SK-N-SH treated with all-trans-retinoic acid at 6 μM for 48 hours (cell line): ENCODE measurements at regions not wholly inside any gene's neighbourhood (a gene's known extent, or its start where the extent isn't known, plus 50 kb on each side); places are given as distances from the start of the nearest gene placed in this dataset.

Experiments used
- ATAC-seq: fragments of 200-7000 bp; cut with Tn5 transposase; 3 replicates; pipeline ENCODE4 v1.9.1; 2020; ENCODE audit warnings: mild to moderate bottlenecking, moderate library complexity
- BACH2 ChIP-seq: fragments of 250-450 bp; sonication (Bioruptor Pico); IDR thresholded peaks from 2 replicates; pipeline ENCODE4 v1.9.0; 2021; ENCODE audit warnings: mild to moderate bottlenecking, borderline replicate concordance
- CSDC2 ChIP-seq: fragments of 250-450 bp; sonication (Bioruptor Pico); IDR thresholded peaks from 2 replicates; pipeline ENCODE4 v1.5.0; 2020; ENCODE audit warnings: mild to moderate bottlenecking, moderate library complexity
- ESRRG ChIP-seq: fragments of 250-450 bp; sonication (Bioruptor Pico); IDR thresholded peaks from 2 replicates; pipeline ENCODE4 v1.6.1; 2021; ENCODE audit warnings: mild to moderate bottlenecking
- GLIS3 ChIP-seq: fragments of 250-450 bp; sonication (Bioruptor Pico); IDR thresholded peaks from 2 replicates; pipeline ENCODE4 v1.5.0; 2020; ENCODE audit warnings: mild to moderate bottlenecking, moderate library complexity
- PPARA ChIP-seq: fragments of 250-450 bp; sonication (Bioruptor Pico); IDR thresholded peaks from 2 replicates; pipeline ENCODE4 v1.5.0; 2020; ENCODE audit warnings: mild to moderate bottlenecking, borderline replicate concordance
- RARB ChIP-seq: fragments of 250-450 bp; sonication (Bioruptor Pico); IDR thresholded peaks from 2 replicates; pipeline ENCODE4 v1.8.0; 2021; ENCODE audit warnings: mild to moderate bottlenecking, moderate library complexity
- SNAI2 ChIP-seq: fragments of 250-450 bp; sonication (Bioruptor Pico); IDR thresholded peaks from 2 replicates; pipeline ENCODE4 v1.5.0; 2020; ENCODE audit warnings: mild to moderate bottlenecking, moderate library complexity
- TCF4 ChIP-seq: fragments of 250-450 bp; sonication (Bioruptor Pico); IDR thresholded peaks from 2 replicates; pipeline ENCODE4 v1.8.0; 2021; ENCODE audit warnings: mild to moderate bottlenecking, moderate library complexity, borderline replicate concordance
- TOX ChIP-seq: fragments of 250-450 bp; sonication (Bioruptor Pico); IDR thresholded peaks from 2 replicates; pipeline ENCODE4 v1.8.0; 2021; ENCODE audit warnings: mild to moderate bottlenecking, moderate library complexity, borderline replicate concordance
- ZFP3 ChIP-seq: fragments of 250-450 bp; sonication (Bioruptor Pico); IDR thresholded peaks from 2 replicates; pipeline ENCODE4 v1.5.0; 2020; ENCODE audit warnings: mild to moderate bottlenecking, moderate library complexity
- ZFP30 ChIP-seq: fragments of 450-650 bp; formaldehyde crosslinking; IDR thresholded peaks from 2 replicates; pipeline ENCODE4 v1.5.0; 2022; ENCODE audit warnings: mild to moderate bottlenecking, moderate library complexity
- ZNF565 ChIP-seq: fragments of 450-650 bp; formaldehyde crosslinking; conservative IDR thresholded peaks from 2 replicates; pipeline ENCODE4 v1.5.0; 2020; ENCODE audit warnings: low read depth, mild to moderate bottlenecking, moderate library complexity
- ZNF8 ChIP-seq: fragments of 450-650 bp; formaldehyde crosslinking; IDR thresholded peaks from 2 replicates; pipeline ENCODE4 v1.5.0; 2020; ENCODE audit warnings: mild to moderate bottlenecking, moderate library complexity
- TF ChIP-seq, protein P1 (sequence below): fragments of 250-450 bp; sonication (Bioruptor Pico); IDR thresholded peaks from 2 replicates; pipeline ENCODE4 v1.8.0; 2021; ENCODE audit warnings: low read depth, mild to moderate bottlenecking, moderate library complexity, borderline replicate concordance
- TF ChIP-seq, protein P2 (sequence below): fragments of 250-450 bp; sonication (Bioruptor Pico); IDR thresholded peaks from 2 replicates; pipeline ENCODE4 v1.5.1; 2020; ENCODE audit warnings: low read depth, mild to moderate bottlenecking, moderate library complexity
- TF ChIP-seq, protein P3 (sequence below): fragments of 250-450 bp; sonication (Bioruptor Pico); IDR thresholded peaks from 2 replicates; pipeline ENCODE4 v1.5.1; 2021; ENCODE audit warnings: mild to moderate bottlenecking, moderate library complexity
- TF ChIP-seq, protein P4 (sequence below): fragments of 250-450 bp; sonication (Bioruptor Pico); IDR thresholded peaks from 2 replicates; pipeline ENCODE4 v1.8.0; 2020; ENCODE audit warnings: mild to moderate bottlenecking, moderate library complexity, borderline replicate concordance
- TF ChIP-seq, protein P5 (sequence below): fragments of 250-450 bp; sonication (Bioruptor Pico); IDR thresholded peaks from 2 replicates; pipeline ENCODE4 v1.5.0; 2020; ENCODE audit warnings: mild to moderate bottlenecking, moderate library complexity

DNA sequence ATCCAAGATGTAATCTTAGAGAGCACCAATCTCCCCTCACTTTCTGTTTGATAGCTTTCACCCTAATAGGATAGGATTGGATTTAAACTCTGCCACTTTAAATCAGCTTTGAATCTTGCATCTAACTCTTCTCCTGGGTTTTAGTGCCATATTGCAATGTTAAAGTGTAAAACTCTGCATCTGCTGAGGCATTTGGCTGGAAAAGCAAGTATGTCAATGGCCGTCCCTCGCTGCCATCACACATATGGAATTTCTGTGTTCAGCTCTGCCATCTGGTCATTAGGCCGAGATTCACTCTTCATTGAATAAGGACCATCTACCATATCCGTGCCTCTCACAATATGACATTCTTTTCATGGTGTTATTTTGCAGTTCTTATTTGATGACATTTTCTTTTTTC is 728.1 kb upstream of the PIK3C3 start (continued):
- no peak for TF ChIP-seq TCF4 (CRISPR knock-in tag)
- TF ChIP-seq, protein P1, sequence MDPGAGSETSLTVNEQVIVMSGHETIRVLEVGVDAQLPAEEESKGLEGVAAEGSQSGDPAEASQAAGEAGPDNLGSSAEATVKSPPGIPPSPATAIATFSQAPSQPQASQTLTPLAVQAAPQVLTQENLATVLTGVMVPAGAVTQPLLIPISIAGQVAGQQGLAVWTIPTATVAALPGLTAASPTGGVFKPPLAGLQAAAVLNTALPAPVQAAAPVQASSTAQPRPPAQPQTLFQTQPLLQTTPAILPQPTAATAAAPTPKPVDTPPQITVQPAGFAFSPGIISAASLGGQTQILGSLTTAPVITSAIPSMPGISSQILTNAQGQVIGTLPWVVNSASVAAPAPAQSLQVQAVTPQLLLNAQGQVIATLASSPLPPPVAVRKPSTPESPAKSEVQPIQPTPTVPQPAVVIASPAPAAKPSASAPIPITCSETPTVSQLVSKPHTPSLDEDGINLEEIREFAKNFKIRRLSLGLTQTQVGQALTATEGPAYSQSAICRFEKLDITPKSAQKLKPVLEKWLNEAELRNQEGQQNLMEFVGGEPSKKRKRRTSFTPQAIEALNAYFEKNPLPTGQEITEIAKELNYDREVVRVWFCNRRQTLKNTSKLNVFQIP (CRISPR knock-in tag), result no peak
- no peak for TF ChIP-seq GLIS3

DNA sequence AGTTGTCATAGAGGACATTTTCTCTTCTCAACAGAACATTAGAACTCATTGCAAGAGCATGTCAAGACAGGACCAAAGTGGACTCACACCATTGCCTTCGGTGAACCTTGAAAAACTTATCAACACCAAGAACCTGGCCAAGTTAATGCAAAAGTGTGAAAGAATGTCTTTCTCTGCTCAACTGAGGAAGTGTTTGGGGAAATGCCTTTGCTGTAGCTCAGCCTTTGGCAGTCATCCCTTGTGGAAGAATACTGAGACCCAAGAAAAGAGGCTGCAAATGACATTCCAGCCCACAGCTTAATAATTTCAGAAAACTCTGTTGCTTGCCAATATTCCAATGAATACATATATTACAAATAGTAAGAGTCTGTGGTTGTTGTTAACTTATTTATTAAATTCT is 728.8 kb upstream of the PIK3C3 start:
- TF ChIP-seq PPARA, result no peak
- ATAC-seq, result no peak

DNA sequence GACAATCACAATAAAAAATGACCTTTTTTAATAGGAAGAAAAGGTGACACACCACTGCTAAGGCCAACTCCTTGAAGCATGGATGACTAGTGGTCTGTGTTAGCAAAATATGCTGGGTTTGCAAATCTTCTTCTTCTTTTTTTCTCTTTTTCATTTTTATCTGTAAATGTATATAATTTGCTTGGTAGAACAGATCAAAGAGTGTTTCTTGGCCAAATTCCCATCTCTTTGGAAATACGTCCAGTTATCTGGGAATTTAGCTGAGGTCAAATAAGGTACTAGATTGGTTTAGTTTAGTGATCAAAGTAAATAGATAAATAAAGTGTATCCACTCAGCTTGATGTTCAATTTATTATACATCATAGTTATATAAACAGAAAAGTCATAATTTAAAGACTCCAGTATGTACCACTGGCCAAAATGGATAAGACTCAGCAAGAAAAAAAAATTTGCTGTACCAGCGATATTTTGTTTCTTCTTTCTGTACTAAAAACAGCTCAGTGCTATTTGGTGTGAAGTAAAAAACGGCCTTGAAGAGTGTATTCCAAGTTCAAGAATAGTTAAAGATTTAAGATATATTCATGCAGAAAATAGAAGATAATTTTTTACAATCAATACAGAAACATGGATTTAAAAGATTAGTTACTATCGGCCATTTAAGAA is 738.6 kb upstream of the PIK3C3 start:
- TF ChIP-seq, protein P2, sequence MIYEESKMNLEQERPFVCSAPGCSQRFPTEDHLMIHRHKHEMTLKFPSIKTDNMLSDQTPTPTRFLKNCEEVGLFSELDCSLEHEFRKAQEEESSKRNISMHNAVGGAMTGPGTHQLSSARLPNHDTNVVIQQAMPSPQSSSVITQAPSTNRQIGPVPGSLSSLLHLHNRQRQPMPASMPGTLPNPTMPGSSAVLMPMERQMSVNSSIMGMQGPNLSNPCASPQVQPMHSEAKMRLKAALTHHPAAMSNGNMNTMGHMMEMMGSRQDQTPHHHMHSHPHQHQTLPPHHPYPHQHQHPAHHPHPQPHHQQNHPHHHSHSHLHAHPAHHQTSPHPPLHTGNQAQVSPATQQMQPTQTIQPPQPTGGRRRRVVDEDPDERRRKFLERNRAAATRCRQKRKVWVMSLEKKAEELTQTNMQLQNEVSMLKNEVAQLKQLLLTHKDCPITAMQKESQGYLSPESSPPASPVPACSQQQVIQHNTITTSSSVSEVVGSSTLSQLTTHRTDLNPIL, result no peak
- TF ChIP-seq ZFP3, result no peak
- TF ChIP-seq, protein P3, sequence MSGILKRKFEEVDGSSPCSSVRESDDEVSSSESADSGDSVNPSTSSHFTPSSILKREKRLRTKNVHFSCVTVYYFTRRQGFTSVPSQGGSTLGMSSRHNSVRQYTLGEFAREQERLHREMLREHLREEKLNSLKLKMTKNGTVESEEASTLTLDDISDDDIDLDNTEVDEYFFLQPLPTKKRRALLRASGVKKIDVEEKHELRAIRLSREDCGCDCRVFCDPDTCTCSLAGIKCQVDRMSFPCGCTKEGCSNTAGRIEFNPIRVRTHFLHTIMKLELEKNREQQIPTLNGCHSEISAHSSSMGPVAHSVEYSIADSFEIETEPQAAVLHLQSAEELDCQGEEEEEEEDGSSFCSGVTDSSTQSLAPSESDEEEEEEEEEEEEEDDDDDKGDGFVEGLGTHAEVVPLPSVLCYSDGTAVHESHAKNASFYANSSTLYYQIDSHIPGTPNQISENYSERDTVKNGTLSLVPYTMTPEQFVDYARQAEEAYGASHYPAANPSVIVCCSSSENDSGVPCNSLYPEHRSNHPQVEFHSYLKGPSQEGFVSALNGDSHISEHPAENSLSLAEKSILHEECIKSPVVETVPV (CRISPR knock-in tag), result no peak
- no peak for TF ChIP-seq ZNF8 (CRISPR knock-in tag)
- TF ChIP-seq TOX (CRISPR knock-in tag), result no peak
- TF ChIP-seq ZFP30, result no peak
- no peak for TF ChIP-seq CSDC2
- TF ChIP-seq, protein P4, sequence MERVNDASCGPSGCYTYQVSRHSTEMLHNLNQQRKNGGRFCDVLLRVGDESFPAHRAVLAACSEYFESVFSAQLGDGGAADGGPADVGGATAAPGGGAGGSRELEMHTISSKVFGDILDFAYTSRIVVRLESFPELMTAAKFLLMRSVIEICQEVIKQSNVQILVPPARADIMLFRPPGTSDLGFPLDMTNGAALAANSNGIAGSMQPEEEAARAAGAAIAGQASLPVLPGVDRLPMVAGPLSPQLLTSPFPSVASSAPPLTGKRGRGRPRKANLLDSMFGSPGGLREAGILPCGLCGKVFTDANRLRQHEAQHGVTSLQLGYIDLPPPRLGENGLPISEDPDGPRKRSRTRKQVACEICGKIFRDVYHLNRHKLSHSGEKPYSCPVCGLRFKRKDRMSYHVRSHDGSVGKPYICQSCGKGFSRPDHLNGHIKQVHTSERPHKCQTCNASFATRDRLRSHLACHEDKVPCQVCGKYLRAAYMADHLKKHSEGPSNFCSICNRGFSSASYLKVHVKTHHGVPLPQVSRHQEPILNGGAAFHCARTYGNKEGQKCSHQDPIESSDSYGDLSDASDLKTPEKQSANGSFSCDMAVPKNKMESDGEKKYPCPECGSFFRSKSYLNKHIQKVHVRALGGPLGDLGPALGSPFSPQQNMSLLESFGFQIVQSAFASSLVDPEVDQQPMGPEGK, result no peak
- TF ChIP-seq RARB (CRISPR knock-in tag), result no peak
- TF ChIP-seq ESRRG, result no peak
- no peak for TF ChIP-seq TCF4 (CRISPR knock-in tag)
- no peak for TF ChIP-seq PPARA
- no peak for TF ChIP-seq ZNF565
- TF ChIP-seq BACH2 (CRISPR knock-in tag), result no peak
- no peak for TF ChIP-seq SNAI2
- TF ChIP-seq, protein P5, sequence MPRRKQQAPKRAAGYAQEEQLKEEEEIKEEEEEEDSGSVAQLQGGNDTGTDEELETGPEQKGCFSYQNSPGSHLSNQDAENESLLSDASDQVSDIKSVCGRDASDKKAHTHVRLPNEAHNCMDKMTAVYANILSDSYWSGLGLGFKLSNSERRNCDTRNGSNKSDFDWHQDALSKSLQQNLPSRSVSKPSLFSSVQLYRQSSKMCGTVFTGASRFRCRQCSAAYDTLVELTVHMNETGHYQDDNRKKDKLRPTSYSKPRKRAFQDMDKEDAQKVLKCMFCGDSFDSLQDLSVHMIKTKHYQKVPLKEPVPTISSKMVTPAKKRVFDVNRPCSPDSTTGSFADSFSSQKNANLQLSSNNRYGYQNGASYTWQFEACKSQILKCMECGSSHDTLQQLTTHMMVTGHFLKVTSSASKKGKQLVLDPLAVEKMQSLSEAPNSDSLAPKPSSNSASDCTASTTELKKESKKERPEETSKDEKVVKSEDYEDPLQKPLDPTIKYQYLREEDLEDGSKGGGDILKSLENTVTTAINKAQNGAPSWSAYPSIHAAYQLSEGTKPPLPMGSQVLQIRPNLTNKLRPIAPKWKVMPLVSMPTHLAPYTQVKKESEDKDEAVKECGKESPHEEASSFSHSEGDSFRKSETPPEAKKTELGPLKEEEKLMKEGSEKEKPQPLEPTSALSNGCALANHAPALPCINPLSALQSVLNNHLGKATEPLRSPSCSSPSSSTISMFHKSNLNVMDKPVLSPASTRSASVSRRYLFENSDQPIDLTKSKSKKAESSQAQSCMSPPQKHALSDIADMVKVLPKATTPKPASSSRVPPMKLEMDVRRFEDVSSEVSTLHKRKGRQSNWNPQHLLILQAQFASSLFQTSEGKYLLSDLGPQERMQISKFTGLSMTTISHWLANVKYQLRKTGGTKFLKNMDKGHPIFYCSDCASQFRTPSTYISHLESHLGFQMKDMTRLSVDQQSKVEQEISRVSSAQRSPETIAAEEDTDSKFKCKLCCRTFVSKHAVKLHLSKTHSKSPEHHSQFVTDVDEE (CRISPR knock-in tag), result no peak
- TF ChIP-seq, all 23 proteins: peak for 0
- ATAC-seq, result no peak

DNA sequence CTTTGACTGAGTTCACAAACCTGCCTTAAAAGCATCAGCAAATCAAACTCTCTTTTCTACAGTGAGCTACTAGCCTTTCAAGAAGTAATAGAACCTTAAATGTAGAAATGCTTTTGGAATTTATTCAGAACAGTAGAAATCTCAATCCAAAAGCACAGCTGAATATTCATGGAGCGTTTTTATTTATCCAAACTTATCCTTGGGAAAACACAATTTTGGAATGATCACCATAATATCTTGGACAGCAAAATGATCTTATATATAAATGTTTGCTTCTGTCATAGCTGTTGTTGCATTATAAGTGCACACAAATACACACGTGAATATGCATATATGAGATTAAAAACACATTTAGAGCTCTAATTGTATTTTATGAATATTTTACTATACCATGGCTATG is 747.3 kb upstream of the PIK3C3 start:
- ATAC-seq, result no peak
- TF ChIP-seq PPARA (no peak), ZFP3 (no peak), TCF4 (CRISPR knock-in tag) (no peak), ZFP30 (no peak), ESRRG (no peak), GLIS3 (no peak), TOX (CRISPR knock-in tag) (no peak), SNAI2 (no peak)
- TF ChIP-seq, protein P2, result no peak
- TF ChIP-seq, protein P3 (CRISPR knock-in tag), result no peak
- TF ChIP-seq, protein P4, result no peak
